ENCODE measurements at regions not wholly inside any gene's neighbourhood (a gene's known extent, or its start where the extent isn't known, plus 50 kb on each side); places are given as distances from the start of the nearest gene placed in this dataset.

- intact Hi-C loops (cut with micrococcal nuclease; ENCODE audit: unreplicated experiment), result no loop called here
- H3K4me1 ChIP-seq (ENCODE audit: insufficient read depth, low read length, poor library complexity, severe bottlenecking), result no peaks in the 10 kb centered on the region
- no peak for TF ChIP-seq EZH2phosphoT487 (IDR thresholded peaks at IDR 0.05; ENCODE audit: borderline replicate concordance, low read depth, low read length)
- TF ChIP-seq CTCF (conservative IDR thresholded peaks at IDR 0.05; ENCODE audit: low read length), result no peak
- CTCF ChIA-PET (ENCODE audit: unreplicated experiment), result no interaction called here
- no TSS peak for BruUV-seq (replicated peaks)
- H3K4me3 ChIP-seq (ENCODE audit: low read depth, low read length, poor library complexity, severe bottlenecking), result no peak overlapping the region
- H3K9me2 ChIP-seq (ENCODE audit: insufficient read depth, low read length), result no peaks in the 10 kb centered on the region
- H3K36me3 ChIP-seq (ENCODE audit: insufficient read depth, low read length), result no peaks in the 10 kb centered on the region
- no peak for DNase-seq (ENCODE audit: low spot score)
- H3K4me2 ChIP-seq (ENCODE audit: low read length), result no peak overlapping the region
- H4K20me1 ChIP-seq (ENCODE audit: insufficient read depth, low read length), result no peaks in the 10 kb centered on the region
- no peak overlapping the region for H2AFZ ChIP-seq (ENCODE audit: low read length)
- H3K79me2 ChIP-seq (ENCODE audit: insufficient read depth, low read depth, low read length), result no peaks in the 10 kb centered on the region
- H3K9me3 ChIP-seq (ENCODE audit: low read length), result no peaks in the 10 kb centered on the region
- no peak overlapping the region for H3K27ac ChIP-seq (ENCODE audit: low read depth, low read length, poor library complexity, severe bottlenecking)
- POLR2A ChIA-PET, result no interaction called here
Measured at GRCh38 chr1:181406989-181407388, 76.3 kb upstream of the CACNA1E start.

GRCh38 chr1:181409981-181410380 is 73.3 kb upstream of the CACNA1E start:
- intact Hi-C loops (cut with micrococcal nuclease; ENCODE audit: unreplicated experiment), result no loop called here
- Histone ChIP-seq H3K9me2 (ENCODE audit: insufficient read depth, low read length) (no peaks in the 10 kb centered on the region), H3K4me3 (ENCODE audit: low read depth, low read length, poor library complexity, severe bottlenecking) (no peak overlapping the region), H3K27ac (ENCODE audit: low read depth, low read length, poor library complexity, severe bottlenecking) (no peak overlapping the region), H2AFZ (ENCODE audit: low read length) (no peak overlapping the region), H3K36me3 (ENCODE audit: insufficient read depth, low read length) (no peaks in the 10 kb centered on the region), H4K20me1 (ENCODE audit: insufficient read depth, low read length) (no peaks in the 10 kb centered on the region), H3K79me2 (ENCODE audit: insufficient read depth, low read depth, low read length) (no peaks in the 10 kb centered on the region), H3K4me2 (ENCODE audit: low read length) (no peak overlapping the region), H3K4me1 (ENCODE audit: insufficient read depth, low read length, poor library complexity, severe bottlenecking) (no peaks in the 10 kb centered on the region), H3K9me3 (ENCODE audit: low read length) (no peaks in the 10 kb centered on the region)
- ChIA-PET POLR2A (no interaction called here), CTCF (ENCODE audit: unreplicated experiment) (no interaction called here)
- TF ChIP-seq CTCF (conservative IDR thresholded peaks at IDR 0.05; ENCODE audit: low read length), result no peak
- no peak for TF ChIP-seq EZH2phosphoT487 (IDR thresholded peaks at IDR 0.05; ENCODE audit: borderline replicate concordance, low read depth, low read length)
- no peak for DNase-seq (ENCODE audit: low spot score)
- no TSS peak for BruUV-seq (replicated peaks)

- Histone ChIP-seq H3K4me3 (ENCODE audit: low read depth, low read length, poor library complexity, severe bottlenecking) (no peak overlapping the region), H4K20me1 (ENCODE audit: insufficient read depth, low read length) (no peaks in the 10 kb centered on the region), H3K36me3 (ENCODE audit: insufficient read depth, low read length) (no peaks in the 10 kb centered on the region), H3K27ac (ENCODE audit: low read depth, low read length, poor library complexity, severe bottlenecking) (no peak overlapping the region), H3K9me2 (ENCODE audit: insufficient read depth, low read length) (no peaks in the 10 kb centered on the region), H3K79me2 (ENCODE audit: insufficient read depth, low read depth, low read length) (no peaks in the 10 kb centered on the region), H3K9me3 (ENCODE audit: low read length) (no peaks in the 10 kb centered on the region), H3K4me1 (ENCODE audit: insufficient read depth, low read length, poor library complexity, severe bottlenecking) (no peaks in the 10 kb centered on the region), H3K4me2 (ENCODE audit: low read length) (no peak overlapping the region), H2AFZ (ENCODE audit: low read length) (no peak overlapping the region)
- no peak for DNase-seq (ENCODE audit: low spot score)
- TF ChIP-seq CTCF (conservative IDR thresholded peaks at IDR 0.05; ENCODE audit: low read length) (no peak), EZH2phosphoT487 (IDR thresholded peaks at IDR 0.05; ENCODE audit: borderline replicate concordance, low read depth, low read length) (no peak)
- intact Hi-C loops (cut with micrococcal nuclease; ENCODE audit: unreplicated experiment), result no loop called here
- BruUV-seq (replicated peaks), result no TSS peak
- POLR2A ChIA-PET, result no interaction called here
- CTCF ChIA-PET (ENCODE audit: unreplicated experiment), result no interaction called here
Measured at GRCh38 chr1:181412746-181413145, 70.6 kb upstream of the CACNA1E start.
